ENCODE measurements at regions not wholly inside any gene's neighbourhood (a gene's known extent, or its start where the extent isn't known, plus 50 kb on each side); places are given as distances from the start of the nearest gene placed in this dataset.

GRCh38 chr7:66869660-66870450 is 51.2 kb upstream of the TMEM248 start (continued):
- TF ChIP-seq NFE2L1 (tag; IDR thresholded peaks at IDR 0.05; ENCODE audit: borderline replicate concordance, low read depth), result no peak
- TF ChIP-seq PTRF (tag; IDR thresholded peaks at IDR 0.05), result no peak
- no peak for TF ChIP-seq ZBTB34 (CRISPR knock-in tag; IDR thresholded peaks at IDR 0.05)
- TF ChIP-seq NCOA6 (IDR thresholded peaks at IDR 0.05), result no peak
- TF ChIP-seq, protein P1, sequence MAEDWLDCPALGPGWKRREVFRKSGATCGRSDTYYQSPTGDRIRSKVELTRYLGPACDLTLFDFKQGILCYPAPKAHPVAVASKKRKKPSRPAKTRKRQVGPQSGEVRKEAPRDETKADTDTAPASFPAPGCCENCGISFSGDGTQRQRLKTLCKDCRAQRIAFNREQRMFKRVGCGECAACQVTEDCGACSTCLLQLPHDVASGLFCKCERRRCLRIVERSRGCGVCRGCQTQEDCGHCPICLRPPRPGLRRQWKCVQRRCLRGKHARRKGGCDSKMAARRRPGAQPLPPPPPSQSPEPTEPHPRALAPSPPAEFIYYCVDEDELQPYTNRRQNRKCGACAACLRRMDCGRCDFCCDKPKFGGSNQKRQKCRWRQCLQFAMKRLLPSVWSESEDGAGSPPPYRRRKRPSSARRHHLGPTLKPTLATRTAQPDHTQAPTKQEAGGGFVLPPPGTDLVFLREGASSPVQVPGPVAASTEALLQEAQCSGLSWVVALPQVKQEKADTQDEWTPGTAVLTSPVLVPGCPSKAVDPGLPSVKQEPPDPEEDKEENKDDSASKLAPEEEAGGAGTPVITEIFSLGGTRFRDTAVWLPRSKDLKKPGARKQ (CRISPR knock-in tag; IDR thresholded peaks at IDR 0.05), result no peak
- no peak for TF ChIP-seq POLR2AphosphoS2 (IDR thresholded peaks at IDR 0.05; ENCODE audit: low read length)
- no peak for TF ChIP-seq SIN3B (IDR thresholded peaks at IDR 0.05; ENCODE audit: low read depth)
- peak; percentile 62 to 79; a peak in 3 of 4 replicates for TF ChIP-seq FOXK2 (conservative IDR thresholded peaks at IDR 0.05 in 1 of 2, IDR thresholded peaks at IDR 0.05 in 1 of 2; ENCODE audit: low read depth in 2 of 2)
- TF ChIP-seq KAT8 (IDR thresholded peaks at IDR 0.05; ENCODE audit: low read depth), result no peak
- no peak for TF ChIP-seq ELK1 (CRISPR knock-in tag; IDR thresholded peaks at IDR 0.05)
- TF ChIP-seq, protein P2, sequence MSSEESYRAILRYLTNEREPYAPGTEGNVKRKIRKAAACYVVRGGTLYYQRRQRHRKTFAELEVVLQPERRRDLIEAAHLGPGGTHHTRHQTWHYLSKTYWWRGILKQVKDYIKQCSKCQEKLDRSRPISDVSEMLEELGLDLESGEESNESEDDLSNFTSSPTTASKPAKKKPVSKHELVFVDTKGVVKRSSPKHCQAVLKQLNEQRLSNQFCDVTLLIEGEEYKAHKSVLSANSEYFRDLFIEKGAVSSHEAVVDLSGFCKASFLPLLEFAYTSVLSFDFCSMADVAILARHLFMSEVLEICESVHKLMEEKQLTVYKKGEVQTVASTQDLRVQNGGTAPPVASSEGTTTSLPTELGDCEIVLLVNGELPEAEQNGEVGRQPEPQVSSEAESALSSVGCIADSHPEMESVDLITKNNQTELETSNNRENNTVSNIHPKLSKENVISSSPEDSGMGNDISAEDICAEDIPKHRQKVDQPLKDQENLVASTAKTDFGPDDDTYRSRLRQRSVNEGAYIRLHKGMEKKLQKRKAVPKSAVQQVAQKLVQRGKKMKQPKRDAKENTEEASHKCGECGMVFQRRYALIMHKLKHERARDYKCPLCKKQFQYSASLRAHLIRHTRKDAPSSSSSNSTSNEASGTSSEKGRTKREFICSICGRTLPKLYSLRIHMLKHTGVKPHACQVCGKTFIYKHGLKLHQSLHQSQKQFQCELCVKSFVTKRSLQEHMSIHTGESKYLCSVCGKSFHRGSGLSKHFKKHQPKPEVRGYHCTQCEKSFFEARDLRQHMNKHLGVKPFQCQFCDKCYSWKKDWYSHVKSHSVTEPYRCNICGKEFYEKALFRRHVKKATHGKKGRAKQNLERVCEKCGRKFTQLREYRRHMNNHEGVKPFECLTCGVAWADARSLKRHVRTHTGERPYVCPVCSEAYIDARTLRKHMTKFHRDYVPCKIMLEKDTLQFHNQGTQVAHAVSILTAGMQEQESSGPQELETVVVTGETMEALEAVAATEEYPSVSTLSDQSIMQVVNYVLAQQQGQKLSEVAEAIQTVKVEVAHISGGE (CRISPR knock-in tag; IDR thresholded peaks at IDR 0.05), result peak in 1 of 3 experiments; percentile 70; a peak in 2 of 6 replicates
- TF ChIP-seq GTF2A2 (tag; IDR thresholded peaks at IDR 0.05), result no peak
- TF ChIP-seq PYGO2 (tag; IDR thresholded peaks at IDR 0.05), result 0 out of 2 replicates have a peak, but pooled peaks have one; percentile 57
- TF ChIP-seq, protein P3, sequence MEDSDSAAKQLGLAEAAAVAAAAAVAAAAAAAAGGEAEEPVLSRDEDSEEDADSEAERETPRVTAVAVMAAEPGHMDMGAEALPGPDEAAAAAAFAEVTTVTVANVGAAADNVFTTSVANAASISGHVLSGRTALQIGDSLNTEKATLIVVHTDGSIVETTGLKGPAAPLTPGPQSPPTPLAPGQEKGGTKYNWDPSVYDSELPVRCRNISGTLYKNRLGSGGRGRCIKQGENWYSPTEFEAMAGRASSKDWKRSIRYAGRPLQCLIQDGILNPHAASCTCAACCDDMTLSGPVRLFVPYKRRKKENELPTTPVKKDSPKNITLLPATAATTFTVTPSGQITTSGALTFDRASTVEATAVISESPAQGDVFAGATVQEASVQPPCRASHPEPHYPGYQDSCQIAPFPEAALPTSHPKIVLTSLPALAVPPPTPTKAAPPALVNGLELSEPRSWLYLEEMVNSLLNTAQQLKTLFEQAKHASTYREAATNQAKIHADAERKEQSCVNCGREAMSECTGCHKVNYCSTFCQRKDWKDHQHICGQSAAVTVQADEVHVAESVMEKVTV (CRISPR knock-in tag; IDR thresholded peaks at IDR 0.05), result no peak
- no peak for TF ChIP-seq SMAD1 (IDR thresholded peaks at IDR 0.05; ENCODE audit: low read depth, low read length, partially characterized antibody)
- no peak for TF ChIP-seq NONO (IDR thresholded peaks at IDR 0.05; ENCODE audit: low read depth in 2 of 2, low read length in 1 of 2)
- no peak for TF ChIP-seq ZNF699 (CRISPR knock-in tag; IDR thresholded peaks at IDR 0.05; ENCODE audit: insufficient replicate concordance)

Data from K562 (cell line).